ENCODE measurements at regions not wholly inside any gene's neighbourhood (a gene's known extent, or its start where the extent isn't known, plus 50 kb on each side); places are given as distances from the start of the nearest gene placed in this dataset.

GRCh38 chr6:126682440-126682839, 342.5 kb downstream of the CENPW start:
- no peak for TF ChIP-seq EZH2phosphoT487 (IDR thresholded peaks at IDR 0.05; ENCODE audit: low read length)
- no peak overlapping the region for H3K27ac ChIP-seq (ENCODE audit: low read length)
- H3K4me3 ChIP-seq (ENCODE audit: low read length): no peak overlapping the region
- H3K36me3 ChIP-seq (replicated peaks; ENCODE audit: insufficient read depth, low read length): no peaks in the 10 kb centered on the region
- no peaks in the 10 kb centered on the region for H3K4me1 ChIP-seq (ENCODE audit: low read length)
- H3K4me2 ChIP-seq (ENCODE audit: low read depth, low read length): no peak overlapping the region
- H4K20me1 ChIP-seq (ENCODE audit: insufficient read depth, low read length): no peaks in the 10 kb centered on the region
- no peaks in the 10 kb centered on the region for H3K27me3 ChIP-seq (replicated peaks; ENCODE audit: insufficient read depth, low read length)
- H3F3A ChIP-seq (ENCODE audit: insufficient read depth, low read length): no peaks in the 10 kb centered on the region
- no peaks in the 10 kb centered on the region for H3K79me2 ChIP-seq (ENCODE audit: low read length)
- no peaks in the 10 kb centered on the region for H3K9me2 ChIP-seq (replicated peaks; ENCODE audit: insufficient read depth, low read length)
- no peak for DNase-seq
- H3K9me3 ChIP-seq (replicated peaks; ENCODE audit: insufficient read depth, low read length): no peaks in the 10 kb centered on the region
- H2AFZ ChIP-seq (ENCODE audit: low read length): no peak overlapping the region
- H3K9ac ChIP-seq (ENCODE audit: low read length): no peak overlapping the region

DNA sequence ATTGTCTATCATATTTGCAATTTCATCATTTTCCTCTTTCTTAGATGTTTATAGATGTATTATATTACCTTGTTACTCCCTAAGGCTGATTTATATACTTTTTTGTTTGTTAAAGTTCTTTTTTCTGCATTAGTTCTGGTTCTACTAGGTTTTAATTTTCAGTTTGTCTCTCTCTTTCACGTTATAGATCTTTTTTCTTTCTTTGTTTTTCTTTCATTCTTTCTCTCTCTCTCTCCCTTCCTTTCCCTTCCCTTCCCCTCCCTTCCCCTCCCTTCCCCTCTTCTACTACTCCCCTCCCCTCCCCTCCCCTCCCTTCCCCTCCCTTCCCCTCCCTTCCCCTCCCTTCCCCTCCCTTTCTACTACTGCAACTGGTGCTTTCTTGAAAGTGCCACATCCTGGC, 345.3 kb downstream of the CENPW start:
- H3F3A ChIP-seq (ENCODE audit: insufficient read depth, low read length): no peaks in the 10 kb centered on the region
- H3K36me3 ChIP-seq (replicated peaks; ENCODE audit: insufficient read depth, low read length): no peaks in the 10 kb centered on the region

DNA sequence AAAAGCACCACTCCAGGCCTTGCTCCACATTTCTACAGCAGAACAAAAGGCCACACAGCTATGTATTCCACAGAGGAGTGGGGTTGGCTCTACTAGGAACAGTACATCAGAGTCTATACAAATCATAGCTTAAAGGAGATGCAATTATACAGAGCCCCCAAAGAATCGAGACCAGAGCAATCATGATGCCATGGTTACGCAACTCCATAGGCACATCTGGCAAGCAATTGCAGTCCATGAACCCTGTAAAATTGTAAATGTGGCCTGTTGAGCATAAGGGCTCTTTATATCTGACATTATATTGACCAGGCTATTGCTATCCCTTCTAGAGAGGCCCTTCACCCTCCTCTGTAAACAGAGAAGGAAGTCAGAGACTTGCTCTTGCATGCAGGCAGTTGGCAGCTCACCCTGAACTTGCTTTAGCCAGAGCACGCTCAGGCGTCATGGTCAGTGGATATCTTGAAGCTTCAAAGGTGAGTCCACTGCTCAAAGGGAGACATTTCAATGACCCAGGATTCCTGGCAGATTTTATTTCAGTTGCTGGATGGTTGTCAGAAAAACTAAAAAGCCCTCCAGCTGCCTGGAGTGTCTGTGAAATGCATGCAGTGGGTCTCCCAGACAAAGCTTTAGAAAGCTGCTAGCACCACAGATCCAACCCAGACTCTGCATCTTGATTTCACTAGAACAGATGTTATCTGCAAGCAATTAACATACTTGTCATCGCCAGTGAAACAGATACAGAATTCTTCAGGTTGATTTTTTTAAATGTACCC, 357.2 kb downstream of the CENPW start:
- Histone ChIP-seq H3K4me1 (ENCODE audit: low read length) (peaks cover 3% of the 10 kb centered on the region; the same call in 1 of the 2 replicates), H3K9ac (ENCODE audit: low read length) (no peak overlapping the region), H3F3A (ENCODE audit: insufficient read depth, low read length) (peaks cover 7% of the 10 kb centered on the region; the same call in 1 of the 2 replicates), H3K4me2 (ENCODE audit: low read depth, low read length) (no peak overlapping the region), H3K4me3 (ENCODE audit: low read length) (no peak overlapping the region), H3K36me3 (replicated peaks; ENCODE audit: insufficient read depth, low read length) (no peaks in the 10 kb centered on the region), H2AFZ (ENCODE audit: low read length) (no peak overlapping the region), H3K9me2 (replicated peaks; ENCODE audit: insufficient read depth, low read length) (no peaks in the 10 kb centered on the region), H4K20me1 (ENCODE audit: insufficient read depth, low read length) (no peaks in the 10 kb centered on the region), H3K79me2 (ENCODE audit: low read length) (no peaks in the 10 kb centered on the region), H3K9me3 (replicated peaks; ENCODE audit: insufficient read depth, low read length) (no peaks in the 10 kb centered on the region), H3K27ac (ENCODE audit: low read length) (no peak overlapping the region), H3K27me3 (replicated peaks; ENCODE audit: insufficient read depth, low read length) (no peaks in the 10 kb centered on the region)
- TF ChIP-seq, protein P1, sequence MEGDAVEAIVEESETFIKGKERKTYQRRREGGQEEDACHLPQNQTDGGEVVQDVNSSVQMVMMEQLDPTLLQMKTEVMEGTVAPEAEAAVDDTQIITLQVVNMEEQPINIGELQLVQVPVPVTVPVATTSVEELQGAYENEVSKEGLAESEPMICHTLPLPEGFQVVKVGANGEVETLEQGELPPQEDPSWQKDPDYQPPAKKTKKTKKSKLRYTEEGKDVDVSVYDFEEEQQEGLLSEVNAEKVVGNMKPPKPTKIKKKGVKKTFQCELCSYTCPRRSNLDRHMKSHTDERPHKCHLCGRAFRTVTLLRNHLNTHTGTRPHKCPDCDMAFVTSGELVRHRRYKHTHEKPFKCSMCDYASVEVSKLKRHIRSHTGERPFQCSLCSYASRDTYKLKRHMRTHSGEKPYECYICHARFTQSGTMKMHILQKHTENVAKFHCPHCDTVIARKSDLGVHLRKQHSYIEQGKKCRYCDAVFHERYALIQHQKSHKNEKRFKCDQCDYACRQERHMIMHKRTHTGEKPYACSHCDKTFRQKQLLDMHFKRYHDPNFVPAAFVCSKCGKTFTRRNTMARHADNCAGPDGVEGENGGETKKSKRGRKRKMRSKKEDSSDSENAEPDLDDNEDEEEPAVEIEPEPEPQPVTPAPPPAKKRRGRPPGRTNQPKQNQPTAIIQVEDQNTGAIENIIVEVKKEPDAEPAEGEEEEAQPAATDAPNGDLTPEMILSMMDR (IDR thresholded peaks at IDR 0.05; ENCODE audit: low read length): no peak
- TF ChIP-seq EZH2phosphoT487 (IDR thresholded peaks at IDR 0.05; ENCODE audit: low read length) (no peak), EZH2 (optimal IDR thresholded peaks at IDR 0.05; ENCODE audit: low read depth, low read length) (no peak)
- no peak for DNase-seq

More for the DNA sequence above, 345.3 kb downstream of the CENPW start:
- DNase-seq: no peak
- Histone ChIP-seq H3K27ac (ENCODE audit: low read length) (no peak overlapping the region), H2AFZ (ENCODE audit: low read length) (no peak overlapping the region), H3K9me2 (replicated peaks; ENCODE audit: insufficient read depth, low read length) (no peaks in the 10 kb centered on the region), H3K27me3 (replicated peaks; ENCODE audit: insufficient read depth, low read length) (no peaks in the 10 kb centered on the region), H3K79me2 (ENCODE audit: low read length) (no peaks in the 10 kb centered on the region), H3K4me2 (ENCODE audit: low read depth, low read length) (no peak overlapping the region), H3K9me3 (replicated peaks; ENCODE audit: insufficient read depth, low read length) (no peaks in the 10 kb centered on the region), H3K9ac (ENCODE audit: low read length) (no peak overlapping the region), H4K20me1 (ENCODE audit: insufficient read depth, low read length) (no peaks in the 10 kb centered on the region), H3K4me3 (ENCODE audit: low read length) (no peak overlapping the region), H3K4me1 (ENCODE audit: low read length) (no peaks in the 10 kb centered on the region)
- TF ChIP-seq EZH2 (optimal IDR thresholded peaks at IDR 0.05; ENCODE audit: low read depth, low read length) (no peak), EZH2phosphoT487 (IDR thresholded peaks at IDR 0.05; ENCODE audit: low read length) (no peak)
- TF ChIP-seq, protein P1 (IDR thresholded peaks at IDR 0.05; ENCODE audit: low read length): no peak

GRCh38 chr6:126698732-126699240, 358.9 kb downstream of the CENPW start:
- no peak for TF ChIP-seq EZH2 (optimal IDR thresholded peaks at IDR 0.05; ENCODE audit: low read depth, low read length)
- no peak for TF ChIP-seq EZH2phosphoT487 (IDR thresholded peaks at IDR 0.05; ENCODE audit: low read length)
- TF ChIP-seq, protein P1 (IDR thresholded peaks at IDR 0.05; ENCODE audit: low read length): no peak
- H3K4me1 ChIP-seq (ENCODE audit: low read length): peaks cover 3% of the 10 kb centered on the region; the same call in 1 of the 2 replicates
- no peaks in the 10 kb centered on the region for H4K20me1 ChIP-seq (ENCODE audit: insufficient read depth, low read length)
- H3K9me2 ChIP-seq (replicated peaks; ENCODE audit: insufficient read depth, low read length): no peaks in the 10 kb centered on the region
- no peak for DNase-seq
- H3K36me3 ChIP-seq (replicated peaks; ENCODE audit: insufficient read depth, low read length): no peaks in the 10 kb centered on the region
- no peak overlapping the region for H3K4me3 ChIP-seq (ENCODE audit: low read length)
- H3K79me2 ChIP-seq (ENCODE audit: low read length): no peaks in the 10 kb centered on the region
- no peaks in the 10 kb centered on the region for H3K9me3 ChIP-seq (replicated peaks; ENCODE audit: insufficient read depth, low read length)
- H3K27ac ChIP-seq (ENCODE audit: low read length): no peak overlapping the region
- H2AFZ ChIP-seq (ENCODE audit: low read length): no peak overlapping the region
- no peaks in the 10 kb centered on the region for H3K27me3 ChIP-seq (replicated peaks; ENCODE audit: insufficient read depth, low read length)
- no peak overlapping the region for H3K9ac ChIP-seq (ENCODE audit: low read length)
- peaks cover 7% of the 10 kb centered on the region; the same call in 1 of the 2 replicates for H3F3A ChIP-seq (ENCODE audit: insufficient read depth, low read length)
- no peak overlapping the region for H3K4me2 ChIP-seq (ENCODE audit: low read depth, low read length)
